ENCODE measurements at regions not wholly inside any gene's neighbourhood (a gene's known extent, or its start where the extent isn't known, plus 50 kb on each side); places are given as distances from the start of the nearest gene placed in this dataset.

DNA sequence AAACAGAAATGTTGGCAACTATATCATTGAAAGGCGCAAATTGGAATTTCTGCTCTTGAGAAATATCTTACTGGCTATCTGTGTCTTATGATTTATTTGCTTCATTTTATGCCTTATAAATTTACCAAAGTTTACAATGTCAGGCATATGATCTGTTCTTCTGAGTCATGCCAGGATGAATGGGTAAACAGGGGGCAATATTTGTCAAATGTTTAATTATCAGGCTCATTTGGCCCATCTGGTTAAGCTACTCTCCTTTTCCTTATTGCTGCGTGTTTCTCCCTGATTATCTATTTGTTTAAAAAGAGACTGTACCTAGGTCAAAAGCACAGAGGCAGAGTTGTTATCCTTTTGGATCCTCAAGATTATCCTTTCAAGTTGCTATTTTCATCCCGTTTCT, 903.8 kb upstream of the PCDH10 start:
- 75 to 82% methylated on average over 3 of the region's 3 CpGs for WGBS, 2 donors
- DNase-seq (ENCODE audit: low spot score in 2 of 2), result no peak
- TF ChIP-seq, protein P1, sequence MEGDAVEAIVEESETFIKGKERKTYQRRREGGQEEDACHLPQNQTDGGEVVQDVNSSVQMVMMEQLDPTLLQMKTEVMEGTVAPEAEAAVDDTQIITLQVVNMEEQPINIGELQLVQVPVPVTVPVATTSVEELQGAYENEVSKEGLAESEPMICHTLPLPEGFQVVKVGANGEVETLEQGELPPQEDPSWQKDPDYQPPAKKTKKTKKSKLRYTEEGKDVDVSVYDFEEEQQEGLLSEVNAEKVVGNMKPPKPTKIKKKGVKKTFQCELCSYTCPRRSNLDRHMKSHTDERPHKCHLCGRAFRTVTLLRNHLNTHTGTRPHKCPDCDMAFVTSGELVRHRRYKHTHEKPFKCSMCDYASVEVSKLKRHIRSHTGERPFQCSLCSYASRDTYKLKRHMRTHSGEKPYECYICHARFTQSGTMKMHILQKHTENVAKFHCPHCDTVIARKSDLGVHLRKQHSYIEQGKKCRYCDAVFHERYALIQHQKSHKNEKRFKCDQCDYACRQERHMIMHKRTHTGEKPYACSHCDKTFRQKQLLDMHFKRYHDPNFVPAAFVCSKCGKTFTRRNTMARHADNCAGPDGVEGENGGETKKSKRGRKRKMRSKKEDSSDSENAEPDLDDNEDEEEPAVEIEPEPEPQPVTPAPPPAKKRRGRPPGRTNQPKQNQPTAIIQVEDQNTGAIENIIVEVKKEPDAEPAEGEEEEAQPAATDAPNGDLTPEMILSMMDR (IDR thresholded peaks at IDR 0.05), result no peak
- no peak for TF ChIP-seq POLR2A (IDR thresholded peaks at IDR 0.05)
- intact Hi-C loops (cut with DNase I; ENCODE audit: low total_unique reads), result no loop called here
- H3K4me3 ChIP-seq (ENCODE audit: low read depth, poor library complexity, severe bottlenecking), result no peak overlapping the region

DNA sequence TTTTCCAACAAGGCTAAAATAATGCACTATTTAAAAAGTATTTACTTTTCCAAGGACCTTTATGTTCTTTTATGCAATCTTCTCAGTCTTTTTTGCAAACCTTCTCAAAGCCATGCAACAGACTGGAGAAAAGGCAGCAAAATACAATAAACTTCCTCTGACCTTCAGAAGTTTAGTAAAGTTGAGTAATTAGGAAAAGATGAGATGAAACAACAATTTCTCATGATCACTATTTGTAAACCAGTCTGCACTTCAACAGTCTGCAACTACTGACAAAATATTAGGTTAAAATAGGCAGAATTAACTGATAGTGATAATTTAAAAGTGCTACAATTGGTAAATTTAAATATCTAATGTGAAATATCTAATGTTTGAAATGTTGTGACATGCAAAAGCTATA, 884.9 kb upstream of the PCDH10 start:
- intact Hi-C loops (cut with DNase I; ENCODE audit: low total_unique reads), result no loop called here
- DNase-seq (ENCODE audit: low spot score in 2 of 2), result no peak
- TF ChIP-seq, protein P1 (IDR thresholded peaks at IDR 0.05), result no peak
- TF ChIP-seq POLR2A (IDR thresholded peaks at IDR 0.05), result no peak
- H3K4me3 ChIP-seq (ENCODE audit: low read depth, poor library complexity, severe bottlenecking), result no peak overlapping the region

DNA sequence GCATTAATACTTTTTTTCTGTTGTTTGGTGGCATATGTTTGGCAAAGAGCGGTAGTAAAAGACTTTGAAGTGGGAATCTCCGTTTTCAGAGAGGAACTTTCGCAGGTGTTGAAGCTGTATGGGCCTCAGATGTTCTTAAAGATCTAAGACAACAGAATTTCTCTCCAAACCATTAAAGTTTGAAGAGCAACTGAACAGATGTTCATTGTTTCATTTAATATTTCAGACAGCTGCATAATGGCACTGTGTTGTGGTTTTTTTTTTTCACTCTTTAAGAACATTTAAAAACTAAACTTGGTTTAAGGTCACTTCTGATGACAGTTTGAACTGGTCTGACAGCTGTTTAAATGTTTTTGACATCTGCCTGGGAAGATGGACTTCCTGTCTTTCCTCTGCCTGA, 882.7 kb upstream of the PCDH10 start:
- TF ChIP-seq POLR2A (IDR thresholded peaks at IDR 0.05), result no peak
- TF ChIP-seq, protein P1 (IDR thresholded peaks at IDR 0.05), result no peak
- no peak for DNase-seq (ENCODE audit: low spot score in 2 of 2)
- no peak overlapping the region for H3K4me3 ChIP-seq (ENCODE audit: low read depth, poor library complexity, severe bottlenecking)
- 49 to 67% methylated on average over 3 of the region's 3 CpGs for WGBS, 2 donors
- intact Hi-C loops (cut with DNase I; ENCODE audit: low total_unique reads), result no loop called here

DNA sequence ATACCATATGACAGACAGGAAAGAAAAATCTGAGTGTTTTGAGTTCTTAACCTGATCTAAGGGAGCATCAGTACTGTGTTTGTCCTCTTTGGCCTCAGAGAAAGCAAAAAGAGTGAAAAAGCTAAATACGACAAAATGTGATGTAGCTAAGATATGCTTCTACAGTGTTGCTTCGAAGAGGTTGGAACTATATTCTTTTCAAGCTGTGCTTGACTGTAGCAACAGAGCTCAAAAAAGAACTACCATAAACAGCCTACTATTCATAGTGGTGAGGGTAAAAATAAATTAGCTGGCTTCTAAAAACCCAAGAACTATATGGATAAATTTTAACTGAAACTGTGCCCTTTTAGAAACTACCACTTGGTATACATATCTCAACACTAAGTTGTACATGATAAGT, 881.8 kb upstream of the PCDH10 start:
- DNase-seq (ENCODE audit: low spot score in 2 of 2), result no peak
- intact Hi-C loops (cut with DNase I; ENCODE audit: low total_unique reads), result no loop called here
- WGBS, 2 donors, result 90 to 94% methylated on average over 2 of the region's 2 CpGs
- no peak for TF ChIP-seq POLR2A (IDR thresholded peaks at IDR 0.05)
- TF ChIP-seq, protein P1 (IDR thresholded peaks at IDR 0.05), result no peak
- no peak overlapping the region for H3K4me3 ChIP-seq (ENCODE audit: low read depth, poor library complexity, severe bottlenecking)

DNA sequence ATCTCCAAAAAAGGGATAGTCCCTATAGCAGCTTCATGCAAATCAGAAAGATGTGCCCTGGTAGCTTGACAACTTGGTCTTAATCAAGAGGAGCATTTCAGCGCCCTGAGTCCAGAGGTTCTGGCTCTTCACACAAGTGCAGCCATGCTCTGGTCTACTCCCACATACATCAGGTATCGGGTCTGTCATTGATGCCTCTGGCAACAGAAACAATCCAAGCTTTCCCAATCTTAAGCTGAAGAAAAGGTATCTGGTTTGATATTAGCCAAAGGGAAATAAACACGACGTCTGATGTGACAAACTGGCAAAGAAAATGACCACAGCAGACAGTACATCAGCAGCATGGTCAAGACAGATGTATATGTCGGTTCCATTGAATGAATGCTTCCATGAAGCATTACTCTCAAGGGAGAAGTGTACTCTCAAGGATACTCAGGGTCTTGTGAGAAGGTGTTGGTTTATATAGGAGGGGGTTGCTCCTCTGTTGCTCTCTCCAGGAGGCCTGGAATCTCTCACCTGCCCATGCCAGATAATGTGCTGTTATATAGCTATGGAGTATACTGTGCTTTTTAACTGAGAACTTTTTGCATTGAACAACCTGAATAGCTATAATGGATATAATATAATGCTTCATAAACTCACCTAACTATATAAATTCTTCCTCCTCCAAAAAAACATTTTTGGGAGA, 879.6 kb upstream of the PCDH10 start:
- 86% methylated on average over 5 of the region's 5 CpGs for WGBS, 2 donors
- intact Hi-C loops (cut with DNase I; ENCODE audit: low total_unique reads), result no loop called here
- TF ChIP-seq, protein P1 (IDR thresholded peaks at IDR 0.05), result no peak
- TF ChIP-seq POLR2A (IDR thresholded peaks at IDR 0.05), result no peak

DNA sequence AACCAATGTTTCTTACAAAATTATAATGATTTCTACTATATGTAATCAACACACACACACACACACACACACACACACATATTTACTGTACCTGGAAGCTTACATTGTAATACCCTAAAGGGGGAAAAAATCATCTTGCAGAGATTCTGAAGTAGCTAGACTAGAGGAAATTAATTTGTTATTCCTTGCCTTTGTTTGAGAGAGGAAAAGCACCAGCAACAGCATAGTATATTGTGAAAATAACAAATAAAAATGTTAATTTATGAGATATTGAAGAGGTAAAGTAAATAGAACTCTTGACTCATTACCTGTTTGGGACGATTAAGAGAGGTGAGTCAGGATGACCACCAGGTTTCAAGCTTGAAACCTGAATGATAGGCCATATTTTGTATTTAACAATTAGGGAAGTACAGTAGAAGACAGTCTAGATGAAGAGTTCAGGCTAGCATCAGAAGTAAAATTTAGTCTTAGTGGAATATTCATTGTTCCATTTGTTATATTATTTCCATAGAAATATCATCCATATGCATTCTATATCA, 873.4 kb upstream of the PCDH10 start:
- no peak for DNase-seq (ENCODE audit: low spot score in 2 of 2)
- no peak for TF ChIP-seq POLR2A (IDR thresholded peaks at IDR 0.05)
- TF ChIP-seq, protein P1 (IDR thresholded peaks at IDR 0.05), result no peak
- WGBS, 2 donors, result 45 to 82% methylated on average over 1 of the region's 1 CpG
- no peak overlapping the region for H3K4me3 ChIP-seq (ENCODE audit: low read depth, poor library complexity, severe bottlenecking)
- intact Hi-C loops (cut with DNase I; ENCODE audit: low total_unique reads), result no loop called here

More for the DNA sequence above, 879.6 kb upstream of the PCDH10 start:
- no peak overlapping the region for H3K4me3 ChIP-seq (ENCODE audit: low read depth, poor library complexity, severe bottlenecking)
- DNase-seq (ENCODE audit: low spot score in 2 of 2), result no peak

Data from lower leg skin (tissue), 4 donors.